NCI-H2196 treated with DMSO at 0.1 percent for 48 hours (cell line): ENCODE measurements at regions not wholly inside any gene's neighbourhood (a gene's known extent, or its start where the extent isn't known, plus 50 kb on each side); places are given as distances from the start of the nearest gene placed in this dataset.

Experiments used
- DNase-seq: peaks from one replicate; lab custom pipeline; 2025; ENCODE audit not compliant: unreplicated experiment; lab: John Stamatoyannopoulos, UW

GRCh38 chr2:128447538-128447995 is 128.9 kb upstream of the HS6ST1 start:
- no peak for DNase-seq

- no peak for DNase-seq
These were observed 129.9 kb upstream of the HS6ST1 start for GRCh38 chr2:128448331-128449225.

- no peak for DNase-seq
These were observed 130.8 kb upstream of the HS6ST1 start for GRCh38 chr2:128449226-128450061.

GRCh38 chr2:128450211-128451024 is 131.8 kb upstream of the HS6ST1 start:
- DNase-seq = no peak

GRCh38 chr2:128451084-128452023 is 132.7 kb upstream of the HS6ST1 start:
- no peak for DNase-seq

- DNase-seq = no peak
These were observed 133.3 kb upstream of the HS6ST1 start for GRCh38 chr2:128452024-128452411.

GRCh38 chr2:128452536-128453530 is 134.2 kb upstream of the HS6ST1 start:
- DNase-seq = no peak

GRCh38 chr2:128454980-128455720 is 136.5 kb upstream of the HS6ST1 start:
- no peak for DNase-seq

GRCh38 chr2:128455721-128456050 is 137.0 kb upstream of the HS6ST1 start:
- no peak for DNase-seq

GRCh38 chr2:128456281-128456680 is 137.6 kb upstream of the HS6ST1 start:
- DNase-seq = no peak

- no peak for DNase-seq
These were observed 138.4 kb upstream of the HS6ST1 start for GRCh38 chr2:128457006-128457604.

GRCh38 chr2:128457716-128458115 is 139.0 kb upstream of the HS6ST1 start:
- no peak for DNase-seq

- no peak for DNase-seq
These were observed 139.8 kb upstream of the HS6ST1 start for GRCh38 chr2:128458505-128458904.

GRCh38 chr2:128464456-128464855 is 145.8 kb upstream of the HS6ST1 start:
- DNase-seq = no peak

GRCh38 chr2:128465246-128466170 is 146.8 kb upstream of the HS6ST1 start:
- no peak for DNase-seq

- DNase-seq = no peak
These were observed 147.7 kb upstream of the HS6ST1 start for GRCh38 chr2:128466376-128466775.

- DNase-seq = no peak
These were observed 148.1 kb upstream of the HS6ST1 start for GRCh38 chr2:128466776-128467175.
